ENCODE measurements at regions not wholly inside any gene's neighbourhood (a gene's known extent, or its start where the extent isn't known, plus 50 kb on each side); places are given as distances from the start of the nearest gene placed in this dataset.

- Histone ChIP-seq H3K9me3 (replicated peaks; ENCODE audit: control insufficient read depth, insufficient read depth, low read length) (no peaks in the 10 kb centered on the region), H3K9ac (ENCODE audit: control insufficient read depth, insufficient read depth, low read length) (no peak overlapping the region), H3K4me1 (ENCODE audit: control insufficient read depth, insufficient read depth, low read length) (no peaks in the 10 kb centered on the region), H4K20me1 (ENCODE audit: control insufficient read depth, insufficient read depth) (no peaks in the 10 kb centered on the region), H2AFZ (ENCODE audit: control insufficient read depth, low read depth, low read length) (no peak overlapping the region), H3K36me3 (ENCODE audit: control insufficient read depth in 2 of 2, insufficient read depth in 2 of 2, low read length in 1 of 2) (no peaks in the 10 kb centered on the region), H3K4me3 (no peak overlapping the region), H3K4me2 (ENCODE audit: control insufficient read depth, insufficient read depth) (no peak overlapping the region), H3K79me2 (ENCODE audit: control insufficient read depth, insufficient read depth, low read length) (no peaks in the 10 kb centered on the region), H3K27me3 (replicated peaks in 1 of 2; ENCODE audit: control insufficient read depth in 2 of 2, insufficient read depth in 2 of 2, low read length in 1 of 2) (no peaks in the 10 kb centered on the region), H3K27ac (ENCODE audit: control insufficient read depth, insufficient read depth) (no peak overlapping the region)
- intact Hi-C loops (cut with micrococcal nuclease; ENCODE audit: unreplicated experiment) (no loop called here), in situ Hi-C loops (cut with MboI) (no loop called here)
- no peak for DNase-seq (ENCODE audit: low read depth, low spot score)
- no peak for ATAC-seq
- no TSS peak for BruUV-seq (replicated peaks)
- ChIA-PET POLR2A (no interaction called here), CTCF (no interaction called here), SMC1A (ENCODE audit: uncharacterized antibody, unreplicated experiment) (no interaction called here), RAD21 (ENCODE audit: unreplicated experiment) (no interaction called here)
- TF ChIP-seq MLLT1 (IDR thresholded peaks at IDR 0.05) (no peak), ZNF592 (IDR thresholded peaks at IDR 0.05) (no peak), MYC (IDR thresholded peaks at IDR 0.05; ENCODE audit: insufficient read depth, insufficient read length, insufficient replicate concordance, low read length, severe bottlenecking) (no peak), LARP7 (IDR thresholded peaks at IDR 0.05) (no peak), BHLHE40 (IDR thresholded peaks at IDR 0.05; ENCODE audit: borderline replicate concordance in 1 of 2, low read depth in 2 of 2, low read length in 1 of 2) (no peak), CBX3 (IDR thresholded peaks at IDR 0.05; ENCODE audit: borderline replicate concordance, low read depth) (no peak)
- no peak for FAIRE-seq
Measured at GRCh38 chr14:86798330-86798729, 1194.7 kb downstream of the GALC start.
